Left lobe of liver (tissue), 2 donors: ENCODE measurements at regions not wholly inside any gene's neighbourhood (a gene's known extent, or its start where the extent isn't known, plus 50 kb on each side); places are given as distances from the start of the nearest gene placed in this dataset.
"Not testable (repeated sequence)": the region's sequence is repeated elsewhere in the genome, so short reads cannot be mapped to it uniquely, and the experiment has no call there.

Experiments
- ATAC-seq: fragments of 200-7000 bp; cut with Tn5 transposase; one replicate; pipeline ENCODE4 v1.9.1; 2020; ENCODE audit warnings: mild to moderate bottlenecking, moderate library complexity
- DNase-seq: peaks from one replicate; pipeline ENCODE4 v3.0.0-alpha.2; 2020; ENCODE audit warnings: low spot score
- donor health status: DM: no; HTN: no; CAD: no; lungs with moderate emphysema.
- donor health status: DM: no; HTN: yes; CAD: no.

DNA sequence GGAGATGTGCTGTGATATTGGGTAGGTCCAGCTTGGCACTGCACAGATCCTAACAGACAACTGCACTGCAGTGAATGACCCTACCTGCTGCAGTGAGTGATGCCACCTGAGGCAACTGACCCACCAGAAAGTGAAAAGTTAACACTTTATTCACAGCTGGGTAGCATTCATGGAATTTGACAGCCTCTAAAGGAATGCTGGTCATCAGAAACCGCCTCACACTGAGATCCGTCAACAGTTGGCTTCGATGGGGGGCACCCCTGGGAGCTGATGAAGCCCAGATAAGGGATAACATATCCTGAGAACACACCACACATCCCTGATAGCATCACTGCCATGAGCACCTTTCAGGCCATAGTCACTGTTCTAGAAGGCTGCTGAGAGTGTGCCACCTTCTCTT is 272.4 kb upstream of the CRY1 start:
- DNase-seq: no peak
- no peak for ATAC-seq

DNA sequence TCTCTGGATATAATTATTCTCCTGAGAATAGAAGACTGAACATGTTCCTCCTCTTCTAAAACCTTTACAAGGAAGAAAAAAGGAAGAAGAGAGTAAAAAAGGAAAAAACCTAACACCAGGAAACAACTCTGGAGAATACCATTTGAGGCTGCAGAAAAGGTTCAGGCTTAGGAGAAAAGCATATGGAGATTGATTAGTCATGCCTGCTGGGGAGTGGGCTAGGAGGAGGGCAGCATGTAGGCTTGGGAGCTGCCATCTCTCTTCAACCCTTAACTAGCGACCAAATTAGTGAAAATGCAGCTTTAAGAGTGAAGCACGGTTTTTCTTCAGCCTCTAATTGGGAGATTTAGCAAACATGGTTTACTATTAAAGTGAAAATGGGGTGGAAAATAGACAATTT is 273.0 kb upstream of the CRY1 start:
- ATAC-seq: no peak
- DNase-seq: no peak

DNA sequence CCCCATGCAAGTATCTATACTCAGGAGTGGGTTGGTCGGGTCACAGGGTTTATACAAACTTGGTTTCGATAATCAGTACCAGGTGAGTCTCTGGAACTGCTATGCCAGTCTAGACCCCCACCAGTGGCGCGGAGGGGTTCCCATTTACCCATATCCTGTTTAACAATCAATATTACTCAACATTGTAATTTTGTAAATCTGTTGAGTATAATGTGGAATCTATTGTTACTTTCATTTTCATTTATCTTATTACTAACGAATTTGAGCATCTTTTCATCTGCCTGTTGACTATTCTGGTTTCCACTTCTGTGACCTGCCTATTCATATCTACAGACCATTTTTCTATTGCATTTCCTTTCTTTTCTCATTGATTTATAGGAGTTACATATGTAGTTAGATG is 275.2 kb upstream of the CRY1 start:
- DNase-seq: no peak
- ATAC-seq: no peak

DNA sequence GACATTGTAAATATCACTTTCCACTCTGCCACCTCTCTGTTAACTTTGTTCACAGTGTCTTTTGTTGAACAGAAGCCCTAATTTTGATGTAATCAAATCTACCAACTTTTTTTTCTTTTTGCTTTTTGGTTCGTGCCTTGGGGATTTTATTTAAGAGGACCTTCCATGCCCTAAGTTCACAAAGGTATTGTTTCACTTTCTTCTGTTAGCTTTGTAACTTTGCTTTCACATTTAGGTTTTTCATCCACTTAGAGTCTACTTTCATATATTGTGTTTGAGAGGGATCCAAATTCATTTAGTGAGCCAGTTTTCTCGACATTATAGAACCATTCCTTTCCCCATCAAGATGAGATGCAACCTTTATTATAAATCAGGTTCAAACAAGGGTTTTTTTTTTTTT is 275.7 kb upstream of the CRY1 start:
- ATAC-seq (no peak), DNase-seq (no peak)

DNA sequence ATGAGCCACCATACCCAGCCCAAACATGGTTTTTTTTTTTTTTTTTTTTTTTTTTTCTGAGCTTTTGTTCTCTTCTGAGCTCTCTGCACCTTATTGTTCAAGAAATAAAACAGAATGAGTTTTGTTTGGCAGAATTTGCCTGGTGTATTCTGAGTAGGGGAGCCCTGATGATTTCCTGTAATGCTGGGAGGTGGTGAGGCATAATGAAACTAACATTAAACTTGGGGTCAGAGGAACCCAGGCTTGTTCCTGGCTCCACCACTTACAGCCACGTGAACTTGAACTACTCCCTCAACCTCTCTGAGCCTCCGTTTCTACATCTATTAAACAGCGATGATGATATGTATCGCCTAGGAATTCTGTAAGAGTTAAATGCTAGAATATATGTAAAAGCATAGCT is 276.3 kb upstream of the CRY1 start:
- ATAC-seq (no peak), DNase-seq (no peak)

DNA sequence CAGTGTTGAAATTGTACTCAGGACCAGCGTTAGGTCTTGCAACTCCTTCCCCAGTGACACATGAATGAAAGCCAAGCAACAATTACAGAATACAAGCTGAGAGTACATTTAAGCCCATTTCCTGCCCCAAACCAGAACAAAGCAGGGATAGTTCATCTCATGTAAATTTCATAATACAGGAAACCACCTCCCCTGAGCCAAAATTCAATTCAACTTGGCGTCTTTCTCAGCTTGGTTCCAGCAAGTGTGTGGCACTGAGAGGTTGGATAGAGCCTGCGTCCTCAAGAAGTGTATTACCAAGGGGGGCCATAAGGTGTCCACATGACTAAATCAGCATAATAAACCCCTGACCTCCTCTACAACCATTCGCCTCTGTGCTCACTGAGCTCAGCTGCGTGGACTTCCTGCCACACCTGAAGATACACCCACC is 278.9 kb upstream of the CRY1 start:
- no peak for DNase-seq
- ATAC-seq: no peak

DNA sequence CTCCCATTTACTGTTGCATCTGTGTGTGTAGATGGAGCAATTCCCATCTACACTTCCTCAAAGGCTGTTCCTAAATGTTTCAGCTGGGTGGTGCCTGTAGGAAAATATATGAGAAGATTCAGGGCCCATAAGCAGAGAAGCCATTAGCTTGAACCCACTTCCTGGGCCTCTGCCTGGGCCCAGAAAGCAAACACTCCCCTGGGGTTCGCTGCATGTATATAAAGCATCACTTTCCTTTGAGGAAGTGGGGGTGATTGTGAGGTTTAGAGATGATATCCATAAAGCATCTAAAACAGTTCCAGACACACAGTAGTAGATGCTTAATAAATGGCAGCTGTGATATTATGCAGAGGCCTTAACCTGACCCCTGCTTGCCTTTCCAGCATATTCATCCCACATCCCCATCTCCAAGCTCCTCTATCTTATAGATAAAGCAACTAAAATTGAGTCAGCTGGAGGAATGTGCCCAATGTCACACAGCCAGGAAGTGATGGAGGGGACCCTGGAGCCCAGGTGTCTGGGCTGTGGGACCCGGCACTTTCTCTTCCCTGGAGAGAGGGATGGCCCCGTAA is 280.0 kb upstream of the CRY1 start:
- no peak for ATAC-seq
- DNase-seq: no peak

DNA sequence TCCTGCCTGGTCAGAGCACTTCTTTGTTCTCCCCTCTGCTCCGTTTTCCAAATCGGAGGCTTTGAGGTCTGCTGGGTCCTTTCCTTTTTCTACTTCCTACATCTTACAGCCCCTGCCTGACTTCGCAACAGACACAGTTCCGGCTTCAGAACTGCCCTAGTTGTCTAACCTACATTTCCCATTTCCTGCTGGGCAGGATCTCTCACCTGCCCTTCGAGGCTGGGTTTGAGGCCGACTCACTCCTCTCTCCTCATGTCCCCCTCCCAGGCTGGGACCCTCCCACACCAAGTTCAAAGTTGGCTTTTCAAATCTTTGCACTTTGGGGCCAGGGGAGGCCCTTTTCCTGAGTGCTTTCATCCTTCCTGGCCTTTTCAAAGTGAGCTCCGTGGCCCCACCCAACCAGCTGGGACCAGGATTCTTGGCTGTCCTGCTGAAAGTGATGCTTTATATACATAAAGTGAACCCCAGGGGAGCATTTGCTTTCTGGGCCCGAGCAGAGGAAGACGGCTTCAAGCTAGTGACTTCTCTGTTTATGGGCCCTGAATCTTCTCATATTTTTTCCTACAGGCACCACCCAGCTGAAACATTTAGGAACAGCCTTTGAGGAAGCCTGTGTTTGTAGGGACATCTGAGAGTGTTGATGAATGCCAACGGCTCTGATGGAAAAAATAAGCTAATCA is 281.0 kb upstream of the CRY1 start:
- ATAC-seq (no peak), DNase-seq (no peak)

DNA sequence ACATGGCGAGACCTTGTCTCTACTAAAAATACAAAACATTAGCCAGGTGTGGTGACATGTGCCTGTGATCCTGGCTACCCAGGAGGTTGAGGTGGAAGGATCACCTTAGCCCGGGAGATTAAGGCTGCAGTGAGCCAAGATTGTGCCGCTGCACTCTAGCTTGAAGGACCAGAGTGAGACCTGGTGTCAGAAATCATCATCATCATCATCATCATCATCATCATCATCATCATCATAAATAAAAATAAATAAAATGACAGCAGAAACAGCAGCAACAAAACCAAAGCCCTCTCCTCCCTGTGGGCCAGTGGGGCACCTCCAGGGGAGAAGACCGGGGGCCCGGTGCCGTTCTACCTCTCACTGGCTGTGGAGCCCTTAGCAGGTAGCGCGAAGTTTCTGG is 281.9 kb upstream of the CRY1 start:
- no peak for ATAC-seq
- DNase-seq: no peak

DNA sequence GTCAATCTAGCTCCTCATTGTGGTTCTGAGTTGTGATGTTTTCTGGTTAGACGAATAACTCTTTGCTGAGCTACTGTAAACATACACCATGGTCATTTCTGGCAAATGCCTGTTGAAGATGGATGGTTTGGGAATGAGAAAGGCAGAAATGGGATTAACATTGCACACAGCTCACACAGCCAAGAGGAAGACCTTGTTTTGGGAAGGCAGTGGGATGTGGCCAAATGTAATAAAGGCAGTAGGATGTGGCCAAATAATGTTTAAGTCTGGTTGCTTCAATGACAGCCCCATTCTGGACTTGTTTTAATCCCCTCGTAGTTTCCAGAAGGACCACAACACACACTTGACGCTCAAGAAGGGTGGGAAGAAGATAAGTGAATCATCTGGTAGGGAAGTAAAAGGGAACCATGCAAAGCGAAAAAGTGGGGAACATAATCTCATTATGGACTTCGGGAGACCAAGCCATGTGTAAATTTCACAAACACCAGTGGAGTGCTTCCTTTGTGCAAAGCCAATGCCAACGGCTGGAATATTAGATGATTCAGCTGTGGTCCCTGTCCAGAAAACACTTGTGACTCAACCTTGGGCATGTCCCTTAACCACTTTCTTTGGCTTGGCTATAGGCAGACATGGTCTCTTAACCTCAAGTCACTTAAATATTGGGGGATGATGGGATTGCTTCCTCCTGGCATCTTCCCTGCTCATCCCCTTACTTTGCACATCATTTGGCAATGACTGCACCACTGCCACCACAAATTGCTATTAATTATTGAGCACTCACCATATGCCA is 284.4 kb upstream of the CRY1 start:
- ATAC-seq: no peak

DNA sequence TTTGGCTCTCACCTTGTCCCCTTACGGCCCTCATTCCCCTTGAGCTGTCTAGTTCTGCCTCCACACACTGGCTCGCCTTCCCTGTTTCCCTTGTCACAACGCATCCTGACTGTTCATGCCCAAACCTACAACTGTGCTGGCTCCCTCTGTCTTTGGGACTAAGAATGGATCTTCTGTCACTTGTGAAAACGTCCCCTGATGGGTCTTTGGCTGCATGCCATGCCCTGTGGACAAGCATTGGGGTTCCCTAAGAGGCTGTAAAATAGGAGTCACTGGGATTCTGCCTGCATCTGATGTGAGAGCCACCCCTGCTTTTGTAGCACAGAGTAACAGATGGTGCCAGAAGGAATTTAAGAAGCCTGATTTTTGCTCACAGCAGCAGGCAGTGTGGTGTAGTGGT is 285.3 kb upstream of the CRY1 start:
- no peak for DNase-seq
- ATAC-seq: no peak

More for the DNA sequence above, 284.4 kb upstream of the CRY1 start:
- no peak for DNase-seq

DNA sequence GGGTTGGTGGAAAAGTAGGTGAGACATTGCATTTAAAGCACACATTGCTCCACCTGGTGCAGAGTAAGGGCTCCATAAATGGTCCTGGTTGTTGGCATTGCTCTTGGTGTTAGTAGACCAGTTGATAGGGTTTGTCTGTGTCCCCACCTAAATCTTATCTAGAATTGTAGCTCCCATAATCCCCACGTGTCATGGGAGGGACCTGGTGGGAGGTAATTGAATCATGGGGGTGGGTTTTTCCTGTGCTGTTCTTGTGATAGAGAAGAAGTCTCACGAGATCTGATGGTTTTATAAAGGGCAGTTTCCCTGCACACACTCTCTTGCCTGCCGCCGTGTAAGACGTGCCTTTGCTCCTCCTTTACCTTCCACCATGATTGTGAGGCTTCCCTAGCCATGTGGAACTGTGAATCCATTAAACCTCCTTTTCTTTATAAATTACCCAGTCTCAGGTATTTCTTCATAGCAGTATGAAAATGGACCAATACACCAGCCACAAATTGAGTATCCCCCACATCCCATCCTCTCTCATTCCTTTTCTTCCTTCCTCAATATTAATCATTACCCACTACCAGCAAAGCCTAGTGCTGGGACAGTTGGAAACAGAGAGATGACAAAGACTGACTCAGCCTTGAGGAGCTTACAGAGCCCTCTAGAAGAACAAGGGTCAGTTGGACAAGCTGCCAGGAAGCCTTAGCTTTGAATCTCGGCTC is 285.9 kb upstream of the CRY1 start:
- not testable (repeated sequence) for ATAC-seq, DNase-seq

DNA sequence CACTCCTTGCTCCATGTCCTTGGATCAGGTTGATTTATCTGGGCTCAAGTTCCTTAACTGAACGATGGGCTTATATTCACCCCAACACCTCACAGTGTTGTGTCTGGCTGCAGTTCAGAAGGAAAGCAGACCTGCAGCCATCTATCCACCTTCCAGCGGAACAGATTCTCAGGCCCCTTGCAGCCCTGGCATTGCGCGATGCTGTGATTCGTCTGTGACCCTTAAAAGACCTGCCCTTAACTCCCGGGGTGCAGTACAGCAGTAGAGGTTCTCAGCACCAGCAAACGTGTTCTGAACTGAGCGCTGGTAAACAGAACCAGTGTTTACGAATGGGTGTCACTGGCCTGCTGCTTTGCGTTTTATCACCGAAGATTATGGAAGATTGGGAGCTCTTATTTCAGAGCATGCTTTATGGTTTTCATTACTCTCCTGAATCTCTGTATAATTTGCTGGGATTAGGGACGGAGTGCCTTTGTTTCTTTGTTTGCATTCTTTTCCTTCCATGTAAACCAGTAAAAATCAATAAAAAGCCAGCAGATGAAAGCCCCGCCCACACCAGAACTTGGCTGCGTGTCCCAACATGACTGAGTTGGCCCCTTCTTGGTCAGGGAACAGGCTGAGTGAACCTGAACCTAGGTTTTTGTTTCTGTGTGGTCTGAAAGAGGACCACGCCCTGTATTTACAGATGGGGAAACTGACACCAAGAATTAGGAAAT is 286.7 kb upstream of the CRY1 start:
- peak; percentile 76 for DNase-seq
- peak; percentile 91 for ATAC-seq

DNA sequence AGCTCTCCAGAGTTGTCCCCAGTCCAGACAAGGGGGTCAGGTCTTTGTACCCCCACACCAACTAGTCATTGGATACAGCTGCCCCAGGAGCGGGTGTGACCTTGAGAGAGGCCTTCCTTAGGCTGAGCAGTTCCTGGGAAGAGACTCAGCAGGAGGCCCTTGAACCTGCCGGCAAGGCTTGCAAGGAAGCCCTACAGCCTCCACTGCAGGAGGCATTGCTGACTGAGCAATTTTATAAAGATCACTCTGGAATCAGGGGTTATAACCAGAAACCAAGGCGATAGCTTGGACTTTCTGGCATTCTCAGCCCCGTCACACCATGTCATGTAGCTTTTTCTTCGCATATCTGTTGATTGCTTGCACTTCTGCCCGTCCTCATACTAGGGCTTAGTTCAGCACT is 291.3 kb upstream of the CRY1 start:
- ATAC-seq (no peak), DNase-seq (no peak)

DNA sequence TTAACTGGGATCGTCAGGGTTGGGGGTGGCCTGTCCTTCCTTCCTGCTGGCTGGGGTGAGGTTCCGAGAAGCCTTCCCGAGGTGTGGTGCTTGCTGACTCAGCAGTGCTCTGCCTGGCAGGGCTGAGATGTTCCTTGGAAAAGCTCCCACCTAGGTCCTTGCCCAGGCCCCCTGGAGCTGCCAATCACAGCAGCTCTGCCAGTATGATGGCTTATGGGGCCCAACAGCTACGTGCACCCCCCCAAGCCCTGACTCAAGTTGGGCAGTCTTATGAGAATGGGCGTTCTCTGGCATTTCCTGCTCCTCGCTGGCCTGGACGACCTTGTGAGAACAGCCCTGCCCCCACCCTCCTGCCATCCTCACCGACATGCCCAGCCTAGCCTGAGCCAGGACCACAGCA is 292.2 kb upstream of the CRY1 start:
- ATAC-seq (no peak), DNase-seq (no peak)

DNA sequence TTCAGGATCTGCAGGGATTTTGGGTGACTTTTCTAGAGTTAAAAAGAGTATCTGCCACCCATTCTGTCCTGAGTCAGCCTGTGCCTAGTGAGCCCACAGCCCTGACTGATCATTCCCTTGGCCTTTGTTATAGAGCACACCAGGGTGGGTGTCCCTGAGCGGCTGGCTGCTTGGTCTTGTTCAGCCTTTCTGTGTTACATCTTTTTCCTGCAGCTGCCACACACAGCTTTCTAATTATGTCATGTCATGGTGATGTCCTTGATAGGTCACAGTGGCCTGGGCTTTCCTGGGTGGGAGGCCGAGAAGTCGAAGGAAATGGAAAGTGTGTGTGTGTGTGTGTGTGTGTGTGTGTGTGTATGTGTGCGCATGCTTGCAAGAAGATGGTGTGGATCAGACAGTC is 293.2 kb upstream of the CRY1 start:
- no peak for ATAC-seq
- DNase-seq: no peak

DNA sequence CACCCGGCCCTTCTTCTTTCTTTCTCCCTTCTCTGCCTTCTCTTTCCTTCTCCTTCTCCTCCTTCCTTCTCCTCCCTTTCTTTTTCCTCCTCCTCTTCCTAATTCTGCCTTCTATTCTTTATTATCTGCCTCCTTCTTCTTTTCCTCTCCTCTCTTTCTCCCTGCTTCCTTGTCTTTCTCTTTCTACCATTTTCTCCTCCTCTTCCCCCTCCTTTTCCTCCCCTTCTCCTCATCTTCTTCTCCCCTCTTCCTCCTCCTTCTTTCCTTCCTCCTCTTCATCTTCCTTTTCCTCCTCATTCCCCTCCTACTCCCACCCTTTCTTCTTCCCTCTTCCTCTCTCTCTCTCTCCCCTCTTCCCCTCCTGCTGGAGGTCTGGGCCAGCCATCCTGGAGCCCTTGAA is 294.9 kb upstream of the CRY1 start:
- no peak for DNase-seq
- ATAC-seq: no peak

DNA sequence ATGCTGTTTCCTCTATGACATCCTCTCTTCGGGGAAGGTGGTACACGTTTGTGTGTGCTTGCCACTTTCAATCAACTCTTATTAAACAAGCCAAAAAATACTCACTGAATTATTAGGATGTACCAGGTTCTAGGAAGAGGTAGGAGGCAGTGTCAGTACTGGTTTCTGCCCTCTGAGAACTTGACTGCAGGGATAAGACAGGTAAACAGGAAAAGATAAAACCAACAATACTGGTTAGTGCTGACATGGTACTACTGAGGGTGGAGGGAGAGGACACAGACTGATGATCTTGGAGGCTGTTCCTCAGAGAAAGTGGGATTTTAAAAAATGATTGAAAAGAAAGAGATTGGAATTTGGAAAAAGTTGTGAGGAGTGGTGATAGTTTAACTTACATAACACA is 295.2 kb upstream of the PWP1 start:
- ATAC-seq (no peak), DNase-seq (no peak)

DNA sequence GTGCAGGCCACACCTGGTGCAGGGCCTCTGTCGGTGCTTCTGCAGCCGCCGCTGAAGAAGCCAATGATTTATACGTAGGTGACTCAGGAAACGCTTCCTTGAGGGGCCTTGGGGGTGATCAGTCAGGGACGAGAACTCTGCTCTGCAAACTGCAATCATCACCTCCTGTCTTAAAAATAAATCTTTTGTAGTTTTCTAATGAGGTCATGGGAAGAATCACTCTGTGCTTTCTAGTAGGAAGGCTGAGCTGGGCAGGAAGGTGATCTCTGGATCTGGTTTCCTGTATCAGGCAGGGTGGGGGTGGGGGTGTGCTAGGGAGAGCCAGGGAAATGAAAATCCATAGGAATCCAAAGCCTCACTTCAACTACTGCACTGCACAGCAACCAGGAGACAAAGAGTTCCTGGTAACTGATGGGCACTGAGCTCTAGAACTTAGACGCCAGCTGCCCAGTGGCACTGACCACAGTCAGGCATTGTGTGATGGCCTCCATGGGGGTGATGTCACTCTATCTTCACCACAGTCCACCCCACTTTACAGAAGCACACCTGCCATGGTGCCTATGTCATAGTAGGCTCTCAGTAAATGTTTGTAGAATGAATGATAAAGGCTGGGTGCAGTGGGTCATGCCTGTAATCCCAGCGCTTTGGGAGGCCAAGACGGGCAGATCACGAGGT is 292.4 kb upstream of the PWP1 start:
- DNase-seq: no peak
- no peak for ATAC-seq

DNA sequence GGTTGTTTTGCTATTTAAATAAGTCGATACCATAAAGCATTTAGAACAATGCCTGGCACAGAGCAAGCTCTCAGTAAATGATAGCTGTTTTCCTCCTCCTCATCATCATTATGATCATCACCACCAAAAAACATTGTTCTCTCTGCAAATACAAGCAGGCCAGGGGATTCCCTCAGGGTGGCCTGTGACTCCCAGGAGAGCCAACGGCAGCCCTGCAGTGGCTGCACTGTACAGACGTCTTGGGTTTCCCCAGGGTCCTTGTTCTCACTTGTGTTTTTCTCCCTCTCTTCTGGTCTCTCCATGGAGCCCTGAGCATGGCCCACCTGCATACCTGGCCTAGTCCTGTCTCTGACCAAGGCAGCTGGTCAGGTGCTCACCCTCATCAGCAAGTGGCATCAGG is 290.9 kb upstream of the PWP1 start:
- DNase-seq: no peak
- ATAC-seq: no peak

DNA sequence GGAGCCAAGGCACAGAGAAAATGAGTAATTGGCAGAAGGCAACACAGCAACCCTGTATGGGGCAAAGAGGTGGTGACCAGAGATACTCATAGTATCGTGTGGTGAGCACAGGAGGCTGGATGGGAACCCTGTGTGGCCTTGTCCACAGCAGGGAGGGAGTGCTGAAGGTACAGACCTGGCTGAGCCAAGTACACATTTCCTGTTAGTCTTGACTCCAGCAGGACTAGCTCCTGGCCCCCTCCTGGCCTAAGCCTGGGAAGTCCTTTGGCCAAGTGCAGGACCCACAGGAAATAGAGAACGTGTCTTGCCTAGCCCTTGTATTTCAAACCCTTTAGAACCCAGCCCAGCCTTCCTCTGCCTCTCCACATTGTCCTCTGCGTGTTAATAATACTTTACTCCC is 289.8 kb upstream of the PWP1 start:
- no peak for DNase-seq
- ATAC-seq: no peak
